GM19351 (cell line): ENCODE measurements at regions not wholly inside any gene's neighbourhood (a gene's known extent, or its start where the extent isn't known, plus 50 kb on each side); places are given as distances from the start of the nearest gene placed in this dataset.

ENCODE experiments used
- ATAC-seq: cut with Tn5 transposase; IDR thresholded peaks from one replicate; pipeline ENCODE4 v1.9.1; 2021; ENCODE audit warnings: mild to moderate bottlenecking, moderate library complexity; ENCODE audit not compliant: unreplicated experiment

DNA sequence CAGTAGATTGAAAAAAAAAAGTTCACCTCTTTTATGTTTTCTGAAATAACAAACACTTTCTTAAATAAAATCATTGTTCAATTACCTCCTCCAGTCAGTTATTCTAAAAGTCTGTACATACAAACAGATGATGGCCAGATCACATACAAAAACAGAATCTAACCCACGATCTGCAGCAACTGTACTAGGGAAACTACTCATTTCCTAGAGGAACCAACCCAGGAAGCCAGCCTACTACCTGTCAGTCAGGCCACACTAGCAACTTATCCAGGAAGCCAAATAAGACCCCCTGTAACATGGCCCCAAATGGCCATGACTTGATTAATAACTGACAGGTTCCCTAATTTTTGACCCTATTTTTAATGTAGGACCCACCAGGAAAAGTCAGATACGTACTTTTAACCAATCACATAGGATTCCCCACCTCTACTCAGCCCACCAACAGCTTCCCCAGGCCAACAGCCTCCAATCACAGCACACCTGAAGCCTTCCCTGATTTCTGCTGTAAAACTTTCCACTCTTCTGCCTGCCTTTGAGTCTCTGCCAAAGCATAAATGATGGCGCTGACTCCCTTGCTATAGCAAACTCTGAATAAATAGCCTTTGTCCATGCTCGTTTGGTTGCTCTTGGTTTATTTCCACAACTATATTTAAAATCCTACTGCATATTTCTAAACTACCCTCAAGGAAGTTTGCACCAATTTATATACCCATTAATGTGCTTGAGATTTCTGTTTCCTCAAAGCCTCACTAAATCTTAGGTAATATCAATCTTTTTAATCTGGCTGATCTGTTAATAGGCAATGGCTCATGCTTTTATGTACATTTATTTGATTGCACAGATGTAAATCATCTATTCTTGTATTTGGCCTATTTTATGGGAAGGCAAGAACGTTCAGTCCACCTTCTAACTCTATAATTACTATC is 486.4 kb downstream of the FBXO15 start:
- no peak for ATAC-seq

DNA sequence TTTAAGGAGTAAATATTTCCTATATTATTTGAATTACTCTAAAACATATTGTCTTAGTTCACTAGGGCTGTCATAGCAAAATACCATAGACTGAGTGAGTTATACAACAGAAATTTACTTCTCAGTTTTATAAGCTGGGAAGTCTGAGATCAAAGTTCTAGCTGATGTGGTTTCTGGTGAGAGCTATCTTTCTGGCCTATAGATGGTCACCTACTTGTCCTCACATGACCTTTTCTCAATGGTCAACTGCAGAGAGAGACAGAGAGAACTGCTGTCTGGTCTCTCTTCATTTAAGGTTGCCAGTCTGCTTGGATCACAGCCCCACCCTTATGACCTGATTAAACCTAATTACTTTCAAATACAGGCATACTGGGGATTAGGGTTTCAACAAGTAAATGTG is 490.9 kb downstream of the FBXO15 start:
- ATAC-seq = no peak

DNA sequence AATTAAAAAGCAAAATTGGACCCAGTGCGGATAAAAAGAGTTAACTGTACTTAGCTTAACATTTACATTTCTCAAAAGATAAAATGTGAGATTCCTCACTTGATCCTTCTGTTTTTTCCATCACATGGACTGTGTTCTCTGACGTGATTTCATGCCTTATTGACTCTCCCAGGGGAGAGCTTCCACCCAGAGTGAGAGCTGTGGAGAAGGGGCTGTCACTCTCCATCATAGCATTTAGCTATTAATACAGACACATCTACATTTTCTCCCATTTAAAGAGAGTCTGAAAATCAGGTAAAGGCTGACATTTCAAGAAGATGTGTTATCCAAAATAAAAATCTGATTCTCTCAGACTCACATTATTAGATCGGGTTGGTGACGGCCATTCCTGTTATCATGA is 493.8 kb downstream of the FBXO15 start:
- ATAC-seq = no peak

DNA sequence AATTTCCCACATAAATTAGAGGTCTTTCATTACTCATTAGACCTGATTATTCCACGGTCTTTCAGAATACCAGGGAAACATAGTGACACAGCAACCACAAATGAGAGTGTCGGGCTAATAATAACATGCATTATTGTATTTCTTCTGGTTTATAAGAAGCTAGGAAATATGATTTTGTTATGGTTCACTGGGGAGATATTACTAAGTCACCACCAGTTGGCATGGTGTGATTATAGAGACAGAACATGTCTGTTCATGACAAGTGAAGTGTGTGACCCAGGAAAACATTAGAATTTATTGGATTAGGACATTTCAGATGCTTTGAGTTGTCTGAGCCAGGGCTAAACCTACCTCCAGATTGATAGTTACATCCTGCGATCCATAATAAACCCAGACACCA is 494.4 kb downstream of the FBXO15 start:
- ATAC-seq = no peak

DNA sequence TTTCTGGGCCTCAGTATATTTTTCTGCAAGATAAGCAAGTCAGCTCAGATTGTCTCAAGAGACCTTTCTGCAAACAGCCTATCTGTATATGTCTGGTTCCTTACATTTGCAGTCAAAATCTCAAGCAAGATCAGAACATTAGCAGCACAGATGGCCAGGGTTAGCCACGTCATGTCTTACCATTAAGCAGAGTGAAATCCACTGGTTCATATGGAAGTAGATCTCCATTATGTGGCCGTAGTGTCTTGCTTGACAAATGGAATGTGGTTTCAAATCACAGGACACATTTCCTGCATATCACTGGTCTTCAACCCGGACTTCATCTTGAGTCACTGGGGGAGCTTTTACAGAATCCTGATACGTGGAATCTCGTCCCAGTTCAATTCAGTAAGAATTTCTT is 500.2 kb downstream of the FBXO15 start:
- no peak for ATAC-seq

GRCh38 chr18:73646772-73647171 is 500.9 kb downstream of the FBXO15 start:
- no peak for ATAC-seq

DNA sequence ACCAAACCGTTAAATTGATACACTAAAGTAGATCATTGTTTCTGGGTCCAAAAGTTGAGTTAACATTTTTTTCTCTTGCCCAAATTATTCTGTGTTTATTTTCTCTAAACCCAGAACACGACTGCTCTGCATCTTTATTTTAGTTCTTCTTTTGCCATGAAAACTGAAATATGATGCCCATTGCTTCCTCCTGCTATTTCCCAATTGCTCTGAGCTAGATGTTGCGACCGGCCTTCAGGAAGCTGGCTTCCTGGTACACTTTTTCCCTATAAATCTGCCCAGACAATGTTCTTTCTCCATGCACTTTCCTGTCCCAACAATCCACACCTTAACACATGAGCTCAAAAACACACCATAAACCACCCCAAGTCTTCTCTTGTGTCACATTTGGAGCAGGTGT is 501.4 kb downstream of the FBXO15 start:
- ATAC-seq = no peak

GRCh38 chr18:73645160-73645715 is 502.4 kb downstream of the FBXO15 start:
- ATAC-seq = no peak

DNA sequence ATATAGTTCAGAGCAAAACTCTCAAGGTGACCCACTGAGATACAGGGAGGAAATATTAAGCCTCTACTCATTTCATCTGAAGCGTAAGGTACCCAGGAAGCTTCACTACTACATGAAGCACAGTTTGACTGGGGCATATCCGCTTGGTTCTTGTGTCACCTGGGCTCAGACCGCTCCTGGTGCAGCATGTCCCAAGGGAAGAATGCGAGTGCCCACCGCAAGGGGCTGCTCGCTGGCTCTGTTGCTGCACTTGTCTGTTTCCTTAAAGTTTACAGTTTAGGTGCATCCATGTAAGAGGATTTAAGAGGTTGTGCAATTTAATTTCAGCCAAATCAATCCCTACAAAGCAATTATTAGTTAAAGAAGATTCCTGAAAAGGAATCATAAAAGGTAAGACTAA is 507.8 kb downstream of the FBXO15 start:
- no peak for ATAC-seq

DNA sequence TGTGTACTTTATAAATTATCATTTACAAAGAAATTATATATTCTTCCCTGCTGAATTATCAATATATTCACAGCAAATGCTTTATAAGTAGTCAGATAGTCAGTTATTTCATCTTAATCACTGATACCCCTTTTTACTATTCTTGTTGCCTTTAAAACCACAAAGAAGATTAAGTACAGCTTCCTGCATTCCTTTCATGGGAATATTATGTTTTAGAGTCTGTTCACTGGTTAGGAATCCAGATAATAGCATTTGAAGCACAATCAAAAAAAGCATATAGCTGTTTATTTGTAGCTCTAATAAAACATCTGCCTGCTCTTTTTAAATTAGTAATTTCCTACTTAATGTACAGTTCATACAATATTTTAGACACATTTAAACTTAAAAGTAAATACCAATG is 508.9 kb downstream of the FBXO15 start:
- ATAC-seq = no peak

DNA sequence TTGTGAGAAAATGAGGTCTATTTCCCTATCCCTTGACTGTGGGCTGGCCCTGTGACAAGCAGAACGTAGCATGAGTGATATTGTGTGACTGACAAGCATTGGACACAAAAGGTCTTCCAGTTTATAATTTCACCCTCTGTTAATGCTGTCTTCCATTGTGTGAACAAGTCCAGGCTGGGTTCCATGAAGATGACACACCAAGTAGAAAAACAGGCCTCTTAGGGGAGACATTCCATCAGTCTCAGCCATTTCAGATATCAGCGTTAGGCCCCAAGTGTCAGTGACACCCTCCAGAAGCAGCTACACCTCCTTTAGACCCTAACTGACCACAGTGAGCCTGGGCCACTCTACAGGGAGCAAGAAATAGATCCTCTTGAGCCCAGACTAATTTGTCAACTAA is 511.3 kb downstream of the FBXO15 start:
- no peak for ATAC-seq

GRCh38 chr18:73626859-73627258 is 520.8 kb downstream of the FBXO15 start:
- ATAC-seq = no peak

GRCh38 chr18:73626221-73626620 is 521.4 kb downstream of the FBXO15 start:
- no peak for ATAC-seq

GRCh38 chr18:73621091-73621490 is 526.5 kb downstream of the FBXO15 start:
- ATAC-seq = no peak

DNA sequence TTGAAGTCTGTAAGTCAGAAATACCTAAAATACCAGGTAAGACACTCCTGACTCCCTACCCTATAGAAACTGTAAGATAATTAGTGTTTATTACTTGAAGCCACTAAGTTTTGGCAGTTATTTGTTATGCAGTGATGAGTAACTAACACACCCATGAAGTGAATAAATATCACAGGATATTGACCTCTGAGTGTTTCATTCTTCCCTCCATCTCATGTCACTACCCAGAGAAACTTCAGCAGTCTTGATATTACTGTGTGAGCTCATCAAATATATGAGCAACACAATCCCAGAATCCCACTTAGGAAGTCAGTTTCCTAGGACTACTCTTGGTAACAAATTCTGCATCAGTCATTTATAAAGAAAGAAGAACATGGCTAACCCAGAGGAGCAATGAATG is 529.7 kb downstream of the FBXO15 start:
- no peak for ATAC-seq

GRCh38 chr18:73615506-73615905 is 532.1 kb downstream of the FBXO15 start:
- ATAC-seq = no peak

DNA sequence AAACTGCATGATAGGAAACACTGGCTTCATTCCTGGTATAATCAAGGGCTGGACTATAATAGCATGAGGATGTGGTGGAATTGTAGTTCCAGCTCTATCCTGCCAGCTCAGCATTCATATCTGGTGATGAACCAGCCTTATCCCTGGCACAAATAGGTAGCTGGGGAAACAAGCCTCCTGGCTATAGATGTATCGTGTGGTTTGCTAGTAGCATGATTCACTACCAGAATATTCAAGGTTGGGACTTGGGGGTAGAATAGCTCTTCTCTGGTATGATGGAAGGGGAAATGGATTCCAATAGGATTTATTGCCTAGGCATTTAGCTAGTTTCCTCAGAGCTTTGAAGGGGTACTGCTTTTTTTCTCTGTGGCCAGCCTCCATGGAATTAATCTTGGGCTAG is 532.8 kb downstream of the FBXO15 start:
- ATAC-seq = no peak

DNA sequence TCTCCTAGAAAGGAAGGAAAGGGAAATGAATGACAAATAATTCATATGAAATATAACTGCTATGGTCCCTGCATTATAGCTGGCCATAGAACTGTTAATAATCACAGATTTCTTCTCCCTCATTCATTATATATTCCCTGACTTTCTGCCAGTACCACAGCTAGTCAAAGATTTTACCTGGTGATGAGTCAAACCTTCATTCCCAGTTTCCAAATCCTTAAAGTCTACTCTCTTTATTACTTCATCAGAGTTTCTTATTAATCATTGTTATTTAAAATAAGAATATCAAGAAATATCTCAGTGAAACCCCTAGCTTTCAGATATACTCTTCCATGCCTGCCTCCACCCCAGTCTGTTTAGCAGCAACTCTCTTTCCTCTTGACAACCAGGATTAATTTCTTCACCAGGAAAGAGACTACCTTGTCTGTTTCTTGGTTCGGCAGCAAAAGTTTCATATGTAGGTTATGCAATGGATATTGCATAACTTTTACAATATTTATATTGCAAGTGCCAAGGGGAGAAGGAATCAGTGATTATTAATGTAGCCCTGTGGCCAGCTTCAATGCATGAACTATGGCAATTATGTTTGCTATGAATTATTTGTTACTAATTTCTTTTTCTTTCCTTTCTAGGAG is 533.8 kb downstream of the FBXO15 start:
- ATAC-seq = no peak

GRCh38 chr18:73597832-73598615 is 549.6 kb downstream of the FBXO15 start:
- no peak for ATAC-seq

GRCh38 chr18:73594749-73595148 is 552.9 kb downstream of the FBXO15 start:
- no peak for ATAC-seq

DNA sequence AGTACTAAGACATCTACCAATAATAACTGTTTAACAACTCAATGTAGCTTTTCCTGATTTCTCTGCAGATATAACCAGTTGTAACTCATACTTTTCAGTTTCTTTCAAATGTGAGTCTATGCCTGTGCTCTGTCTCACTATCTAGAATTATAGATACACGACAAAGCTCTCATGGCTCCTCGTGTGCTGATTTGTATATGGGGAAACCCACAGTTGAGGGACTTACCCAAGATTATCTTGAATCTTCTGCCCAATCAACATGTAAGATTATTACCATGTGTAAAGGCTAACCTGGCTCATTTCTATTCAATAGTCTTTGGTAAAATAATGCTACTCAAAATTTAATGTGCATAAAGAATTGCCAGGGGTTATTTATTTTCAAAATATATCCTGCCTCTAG is 554.4 kb downstream of the FBXO15 start:
- no peak for ATAC-seq
